ENCODE measurements at regions not wholly inside any gene's neighbourhood (a gene's known extent, or its start where the extent isn't known, plus 50 kb on each side); places are given as distances from the start of the nearest gene placed in this dataset.

DNA sequence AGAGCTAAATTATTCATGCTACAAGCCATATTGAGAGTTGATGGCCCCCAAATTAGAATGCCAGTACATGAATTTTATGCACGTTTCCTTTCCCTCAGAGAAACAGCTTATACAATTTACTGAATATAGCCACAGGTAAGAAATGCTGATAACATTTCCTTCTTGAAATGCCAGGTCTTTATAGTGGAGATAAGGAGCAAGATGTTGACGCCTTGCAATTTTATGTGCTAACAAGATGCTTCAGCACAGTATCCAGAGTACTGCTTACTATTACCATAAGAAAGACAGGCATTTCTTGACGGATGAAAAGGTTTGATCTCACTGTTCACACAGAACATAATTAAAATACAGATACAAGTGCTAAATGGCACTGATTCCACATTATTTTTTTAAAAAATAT is 223.2 kb upstream of the CTSO start:
- TF ChIP-seq, protein P1, sequence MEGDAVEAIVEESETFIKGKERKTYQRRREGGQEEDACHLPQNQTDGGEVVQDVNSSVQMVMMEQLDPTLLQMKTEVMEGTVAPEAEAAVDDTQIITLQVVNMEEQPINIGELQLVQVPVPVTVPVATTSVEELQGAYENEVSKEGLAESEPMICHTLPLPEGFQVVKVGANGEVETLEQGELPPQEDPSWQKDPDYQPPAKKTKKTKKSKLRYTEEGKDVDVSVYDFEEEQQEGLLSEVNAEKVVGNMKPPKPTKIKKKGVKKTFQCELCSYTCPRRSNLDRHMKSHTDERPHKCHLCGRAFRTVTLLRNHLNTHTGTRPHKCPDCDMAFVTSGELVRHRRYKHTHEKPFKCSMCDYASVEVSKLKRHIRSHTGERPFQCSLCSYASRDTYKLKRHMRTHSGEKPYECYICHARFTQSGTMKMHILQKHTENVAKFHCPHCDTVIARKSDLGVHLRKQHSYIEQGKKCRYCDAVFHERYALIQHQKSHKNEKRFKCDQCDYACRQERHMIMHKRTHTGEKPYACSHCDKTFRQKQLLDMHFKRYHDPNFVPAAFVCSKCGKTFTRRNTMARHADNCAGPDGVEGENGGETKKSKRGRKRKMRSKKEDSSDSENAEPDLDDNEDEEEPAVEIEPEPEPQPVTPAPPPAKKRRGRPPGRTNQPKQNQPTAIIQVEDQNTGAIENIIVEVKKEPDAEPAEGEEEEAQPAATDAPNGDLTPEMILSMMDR (conservative IDR thresholded peaks at IDR 0.05), result no peak
- TF ChIP-seq EZH2 (IDR thresholded peaks at IDR 0.05; ENCODE audit: low read depth), result no peak
